Kidney (tissue), 13 donors: ENCODE measurements at regions not wholly inside any gene's neighbourhood (a gene's known extent, or its start where the extent isn't known, plus 50 kb on each side); places are given as distances from the start of the nearest gene placed in this dataset.

Source experiments
- DNase-seq, 5 donors: peaks; one replicate each; pipeline ENCODE4 v3.0.0-alpha.2; 2013 to 2020
- FAIRE-seq: peaks from 2 replicates; lab custom pipeline; 2012; peaks lifted over from hg19 to GRCh38; lab: Jason Lieb, UNC
- H3K27ac ChIP-seq, 2 donors: one replicate each; pipeline ENCODE4 v1.7.0; 2013; ENCODE audit warnings: low read depth in 2 of 2, low read length in 2 of 2, inconsistent platforms in 1 of 2
- H3K27me3 ChIP-seq: one replicate; pipeline ENCODE4 v1.7.1; 2013; ENCODE audit warnings: low read length, inconsistent platforms; ENCODE audit not compliant: control insufficient read depth, insufficient read depth
- H3K36me3 ChIP-seq, 3 donors: one replicate each; pipeline versions ENCODE4 v1.7.0 to v1.7.1; 2013; ENCODE audit warnings: low read length in 3 of 3, control low read depth in 1 of 3, inconsistent platforms in 1 of 3; ENCODE audit not compliant: insufficient read depth in 3 of 3, control insufficient read depth in 2 of 3
- H3K4me1 ChIP-seq, 3 donors: one replicate each; pipeline versions ENCODE4 v1.7.0 to v1.7.1; 2013; ENCODE audit warnings: low read length in 3 of 3, inconsistent platforms in 1 of 3, low read depth in 1 of 3; ENCODE audit not compliant: control insufficient read depth in 2 of 3, insufficient read depth in 2 of 3
- H3K4me3 ChIP-seq, 3 donors: one replicate each; pipeline versions ENCODE4 v1.7.0 to v1.8.1; 2013; ENCODE audit warnings: low read length in 3 of 3, control low read depth in 1 of 3, inconsistent platforms in 1 of 3
- H3K9ac ChIP-seq, 3 donors: one replicate each; pipeline versions ENCODE4 v1.7.0 to v1.7.1; 2013; ENCODE audit warnings: low read length in 3 of 3, control low read depth in 1 of 3, inconsistent platforms in 1 of 3
- H3K9me3 ChIP-seq, 3 donors: one replicate each; pipeline versions ENCODE4 v1.7.0 to v1.7.1; 2013; ENCODE audit warnings: low read length in 3 of 3, control low read depth in 1 of 3, inconsistent platforms in 1 of 3; ENCODE audit not compliant: control insufficient read depth in 2 of 3, insufficient read depth in 1 of 3
- CTCF ChIP-seq: IDR thresholded peaks from 3 replicates; pipeline ENCODE4 v1.5.1; 2012; ENCODE audit warnings: mild to moderate bottlenecking, moderate library complexity, borderline replicate concordance; ENCODE audit not compliant: insufficient read depth; ENCODE audit errors: extremely low read depth
- intact Hi-C: fragments of 100-400 bp; cut with DNase I; formaldehyde crosslinking; loops from one replicate; pipeline ENCODE4 v1.11.1; 2022
- donor health status: control.
- donor health status: control.
- donor health status: control.
- donor health status: control.
- donor health status: control.
- donor health status: DM: yes; HTN: yes; CAD: no.
- donor health status: Normal renal cell carcinoma (clear cell type).

- Histone ChIP-seq H3K27me3 (no peaks in the 10 kb centered on the region), H3K27ac (no peak overlapping the region), H3K4me3 (no peak overlapping the region), H3K36me3 (no peaks in the 10 kb centered on the region), H3K9me3 (no peaks in the 10 kb centered on the region), H3K9ac (no peak overlapping the region), H3K4me1 (no peaks in the 10 kb centered on the region)
- DNase-seq (no peak), FAIRE-seq (no peak)
- TF ChIP-seq CTCF: no peak
- intact Hi-C loops: no loop called here
These were observed 1642.7 kb upstream of the WWC1 start for GRCh38 chr5:166648736-166649135.

GRCh38 chr5:166649676-166650075 is 1641.8 kb upstream of the WWC1 start:
- no peaks in the 10 kb centered on the region for H3K27me3 ChIP-seq
- no peak overlapping the region for H3K9ac ChIP-seq
- no peaks in the 10 kb centered on the region for H3K36me3 ChIP-seq
- DNase-seq (no peak), FAIRE-seq (no peak)
- H3K27ac ChIP-seq: no peak overlapping the region
- intact Hi-C loops: no loop called here
- no peak overlapping the region for H3K4me3 ChIP-seq
- H3K4me1 ChIP-seq: no peaks in the 10 kb centered on the region
- no peak for TF ChIP-seq CTCF
- H3K9me3 ChIP-seq: no peaks in the 10 kb centered on the region

DNA sequence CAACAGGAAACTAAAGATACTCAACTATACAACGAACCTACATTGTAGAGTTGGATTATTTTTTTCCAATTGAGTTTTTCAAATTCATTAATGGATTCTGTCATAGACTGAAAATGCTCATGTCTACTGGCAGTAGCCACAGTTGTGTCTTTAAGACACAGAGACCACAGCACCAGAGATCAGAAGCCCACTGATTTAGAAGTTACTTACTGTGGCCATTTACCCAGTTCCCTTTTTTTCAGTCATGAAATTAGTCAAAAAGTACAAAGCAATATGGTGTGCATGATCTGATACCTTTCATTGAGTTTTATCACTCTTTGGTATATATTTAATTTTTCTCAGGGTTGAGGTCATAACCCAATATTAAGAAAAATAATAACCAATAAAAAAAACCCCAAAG is 1640.2 kb upstream of the WWC1 start:
- DNase-seq (no peak), FAIRE-seq (no peak)
- Histone ChIP-seq H3K9me3 (no peaks in the 10 kb centered on the region), H3K27me3 (no peaks in the 10 kb centered on the region), H3K36me3 (no peaks in the 10 kb centered on the region), H3K4me3 (no peak overlapping the region), H3K9ac (no peak overlapping the region), H3K4me1 (no peaks in the 10 kb centered on the region), H3K27ac (no peak overlapping the region)
- no peak for TF ChIP-seq CTCF
- intact Hi-C loops: no loop called here

GRCh38 chr5:166671811-166672210 is 1619.6 kb upstream of the WWC1 start:
- FAIRE-seq: no peak
- H3K27ac ChIP-seq: no peak overlapping the region
- H3K9ac ChIP-seq: no peak overlapping the region
- no peak for DNase-seq
- H3K27me3 ChIP-seq: no peaks in the 10 kb centered on the region
- no peak overlapping the region for H3K4me3 ChIP-seq
- H3K9me3 ChIP-seq: no peaks in the 10 kb centered on the region
- no peaks in the 10 kb centered on the region for H3K36me3 ChIP-seq
- intact Hi-C loops: no loop called here
- no peak for TF ChIP-seq CTCF
- no peaks in the 10 kb centered on the region for H3K4me1 ChIP-seq
